Activated T-cell treated with anti-CD3 and anti-CD28 coated beads, Interleukin-2, amount 50 U/mL, for 4 hours (primary cell): ENCODE measurements at regions not wholly inside any gene's neighbourhood (a gene's known extent, or its start where the extent isn't known, plus 50 kb on each side); places are given as distances from the start of the nearest gene placed in this dataset.
"Not testable (repeated sequence)": the region's sequence is repeated elsewhere in the genome, so short reads cannot be mapped to it uniquely, and the experiment has no call there.

ENCODE experiments used
- ATAC-seq, 2 donors: fragments of 200-7000 bp; cut with Tn5 transposase; one replicate each; pipeline ENCODE4 v1.10.0; 2021
- DNase-seq: peaks from one replicate; pipeline ENCODE4 v3.0.0-alpha.2; 2020
- H3K27me3 Mint-ChIP-seq: one replicate; pipeline ENCODE4 v1.8.0; 2021; ENCODE audit warnings: low read depth, mixed read lengths
- H3K36me3 Mint-ChIP-seq: one replicate; pipeline ENCODE4 v1.8.0; 2022; ENCODE audit warnings: mixed read lengths; ENCODE audit not compliant: insufficient read depth
- H3K4me1 Mint-ChIP-seq: one replicate; pipeline ENCODE4 v1.8.0; 2021; ENCODE audit warnings: low read depth, mixed read lengths
- H3K4me3 Mint-ChIP-seq: one replicate; pipeline ENCODE4 v1.8.0; 2021; ENCODE audit warnings: mild to moderate bottlenecking, moderate library complexity, mixed read lengths
- H3K9me3 Mint-ChIP-seq: one replicate; pipeline ENCODE4 v1.8.0; 2021; ENCODE audit warnings: mixed read lengths

DNA sequence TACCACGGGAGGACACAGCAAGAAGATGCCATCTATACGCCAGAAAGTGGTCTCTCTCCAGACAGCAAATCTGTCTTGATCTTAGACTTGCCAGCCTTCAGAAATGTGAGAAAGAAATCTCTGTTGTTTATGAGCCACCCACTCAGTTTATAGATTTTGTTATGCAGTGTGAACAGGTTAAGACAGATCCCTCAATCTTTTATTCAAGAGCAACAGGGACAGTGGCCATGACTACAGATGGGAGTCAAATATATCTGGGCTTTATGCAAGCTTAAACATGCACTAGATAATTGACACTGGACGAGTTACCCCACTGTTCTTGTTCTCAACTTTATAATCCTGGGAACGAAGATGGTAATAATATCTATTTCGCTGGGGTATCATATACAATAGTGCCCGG lies 288.7 kb downstream of the RPAP3 start:
- no peaks in the 10 kb centered on the region for H3K27me3 Mint-ChIP-seq
- ATAC-seq (no peak), DNase-seq (no peak)
- H3K4me1 Mint-ChIP-seq = peaks cover 48% of the 10 kb centered on the region
- peaks cover 2% of the 10 kb centered on the region for H3K36me3 Mint-ChIP-seq
- H3K9me3 Mint-ChIP-seq = no peaks in the 10 kb centered on the region
- no peak overlapping the region for H3K4me3 Mint-ChIP-seq

DNA sequence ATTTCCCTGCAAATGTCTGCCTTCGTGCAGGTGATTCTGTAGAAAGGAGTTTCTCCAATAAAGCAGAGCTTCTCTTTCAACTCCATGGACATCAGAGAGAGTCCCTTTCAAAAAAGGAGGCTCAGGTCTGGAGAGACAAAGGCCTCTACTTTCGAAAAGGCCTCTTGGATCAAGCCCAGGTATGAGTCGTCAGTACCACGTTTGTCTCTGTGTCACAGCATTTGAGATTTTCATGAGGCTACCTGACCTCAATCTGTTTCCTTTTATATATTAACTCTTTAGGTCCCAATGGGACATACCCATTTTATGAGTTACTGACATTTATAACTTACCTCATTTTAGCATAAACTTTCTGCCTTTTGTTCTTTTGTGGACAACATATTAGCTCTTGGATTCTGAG lies 290.8 kb downstream of the RPAP3 start:
- Mint-ChIP-seq H3K4me1 (peaks cover 63% of the 10 kb centered on the region), H3K27me3 (no peaks in the 10 kb centered on the region), H3K36me3 (peaks cover 2% of the 10 kb centered on the region), H3K4me3 (no peak overlapping the region), H3K9me3 (no peaks in the 10 kb centered on the region)
- no peak for ATAC-seq
- DNase-seq = no peak

DNA sequence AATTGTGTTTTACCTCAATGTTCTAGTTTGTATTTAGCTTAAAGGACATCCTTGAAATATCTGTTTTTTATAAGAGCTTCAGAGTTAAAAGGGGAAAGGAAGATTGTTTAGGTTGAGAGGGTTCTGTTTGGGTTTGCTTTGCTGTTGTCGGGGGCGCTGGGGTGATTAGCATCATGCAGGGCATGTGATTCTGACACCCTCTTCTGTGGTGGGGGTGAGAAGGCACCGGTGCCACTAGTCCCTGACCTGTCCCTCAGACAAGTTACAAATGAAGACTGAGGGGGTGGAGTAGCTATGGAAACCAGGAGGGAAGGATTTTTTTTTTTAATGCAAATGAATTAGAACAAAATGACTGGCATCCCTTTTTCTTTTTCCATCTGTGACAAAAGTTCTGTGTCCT lies 291.3 kb downstream of the RPAP3 start:
- DNase-seq (no peak), ATAC-seq (no peak)
- H3K4me1 Mint-ChIP-seq = peaks cover 63% of the 10 kb centered on the region
- H3K36me3 Mint-ChIP-seq = peaks cover 2% of the 10 kb centered on the region
- no peaks in the 10 kb centered on the region for H3K27me3 Mint-ChIP-seq
- no peaks in the 10 kb centered on the region for H3K9me3 Mint-ChIP-seq
- H3K4me3 Mint-ChIP-seq = no peak overlapping the region

GRCh38 chr12:47413806-47414205 lies 292.0 kb downstream of the RPAP3 start:
- Mint-ChIP-seq H3K4me3 (no peak overlapping the region), H3K4me1 (peaks cover 64% of the 10 kb centered on the region), H3K9me3 (no peaks in the 10 kb centered on the region), H3K36me3 (peaks cover 2% of the 10 kb centered on the region), H3K27me3 (no peaks in the 10 kb centered on the region)
- ATAC-seq (no peak), DNase-seq (no peak)

DNA sequence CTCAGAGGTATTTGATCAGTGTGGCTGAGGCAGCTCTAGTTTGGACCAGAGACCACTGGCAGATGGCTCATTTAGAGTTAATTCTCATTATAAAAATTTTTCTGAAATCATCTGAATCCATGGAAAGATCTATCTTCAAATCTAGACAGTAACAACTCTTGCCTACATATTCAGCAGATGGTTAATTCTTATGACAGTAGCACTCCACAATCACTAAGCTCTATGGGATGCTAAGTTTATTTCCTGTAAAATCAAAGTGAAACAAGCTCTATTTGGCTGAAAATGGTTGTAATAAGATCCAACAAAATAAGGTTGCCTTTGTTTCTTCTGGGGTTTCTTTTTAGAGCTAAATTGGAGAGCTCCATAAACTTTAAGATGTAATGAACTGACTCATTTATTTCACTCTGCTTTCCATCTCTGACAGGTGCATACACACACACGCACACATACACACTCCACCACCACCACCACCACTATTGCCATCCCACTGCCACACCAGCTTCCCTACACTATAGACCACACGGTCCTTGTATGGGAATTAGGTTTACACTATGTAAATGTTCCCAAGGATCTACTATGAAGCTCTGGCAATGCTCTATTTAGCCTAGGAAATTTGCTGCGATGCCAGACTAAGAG lies 293.1 kb downstream of the RPAP3 start:
- peaks cover 2% of the 10 kb centered on the region for H3K36me3 Mint-ChIP-seq
- H3K4me3 Mint-ChIP-seq = no peak overlapping the region
- H3K27me3 Mint-ChIP-seq = no peaks in the 10 kb centered on the region
- H3K4me1 Mint-ChIP-seq = peaks cover 73% of the 10 kb centered on the region
- no peak for DNase-seq
- peak; percentile 39 for ATAC-seq
- H3K9me3 Mint-ChIP-seq = no peaks in the 10 kb centered on the region

- Mint-ChIP-seq H3K27me3 (no peaks in the 10 kb centered on the region), H3K9me3 (no peaks in the 10 kb centered on the region), H3K4me3 (no peak overlapping the region), H3K4me1 (peaks cover 80% of the 10 kb centered on the region), H3K36me3 (peaks cover 2% of the 10 kb centered on the region)
- no peak for ATAC-seq
- DNase-seq = no peak
Measured at GRCh38 chr12:47411966-47412365, 293.9 kb downstream of the RPAP3 start.

- Mint-ChIP-seq H3K4me1 (peaks cover 79% of the 10 kb centered on the region), H3K4me3 (no peak overlapping the region), H3K27me3 (no peaks in the 10 kb centered on the region), H3K9me3 (no peaks in the 10 kb centered on the region), H3K36me3 (peaks cover under 1% of the 10 kb centered on the region)
- ATAC-seq (no peak), DNase-seq (no peak)
Measured at GRCh38 chr12:47410862-47411261, 295.0 kb downstream of the RPAP3 start.

- ATAC-seq (no peak), DNase-seq (no peak)
- Mint-ChIP-seq H3K27me3 (no peaks in the 10 kb centered on the region), H3K9me3 (no peaks in the 10 kb centered on the region), H3K4me1 (peaks cover 79% of the 10 kb centered on the region), H3K36me3 (no peaks in the 10 kb centered on the region), H3K4me3 (no peak overlapping the region)
Measured at GRCh38 chr12:47410383-47410782, 295.4 kb downstream of the RPAP3 start.

DNA sequence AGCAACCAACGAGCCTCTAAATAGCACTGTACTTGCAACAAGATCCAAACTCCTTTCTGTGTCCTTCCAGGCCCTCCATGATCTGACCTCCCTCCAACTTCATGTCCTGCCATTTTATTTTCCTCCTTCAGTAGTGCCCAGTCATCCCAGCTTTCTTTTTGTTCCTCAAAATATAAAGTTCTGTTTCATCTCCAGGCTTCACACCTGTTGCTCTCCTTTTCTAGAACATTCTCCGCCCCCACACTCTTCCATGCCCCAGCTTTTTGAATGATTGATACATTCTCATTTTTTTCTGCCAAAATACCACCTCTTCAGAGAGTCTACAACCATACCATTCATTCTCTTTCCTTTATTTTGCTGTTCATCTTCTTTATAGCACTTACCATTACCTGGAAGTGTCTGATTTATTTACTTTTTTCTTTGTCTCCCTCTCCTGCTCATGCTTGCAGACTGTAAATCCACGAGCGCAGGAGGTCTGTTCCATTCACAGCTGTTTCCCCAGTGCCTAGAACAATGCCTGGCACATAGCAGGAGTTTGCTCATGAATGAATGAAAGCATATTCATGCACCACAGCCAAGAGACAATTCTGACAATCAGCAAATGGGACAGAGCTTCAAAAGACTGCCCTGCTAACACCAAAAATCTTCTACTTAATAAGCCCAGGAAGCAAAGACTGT lies 296.4 kb downstream of the RPAP3 start:
- Mint-ChIP-seq H3K9me3 (no peaks in the 10 kb centered on the region), H3K4me3 (no peak overlapping the region), H3K36me3 (no peaks in the 10 kb centered on the region), H3K4me1 (peaks cover 70% of the 10 kb centered on the region), H3K27me3 (no peaks in the 10 kb centered on the region)
- ATAC-seq = no peak
- no peak for DNase-seq

GRCh38 chr12:47408171-47408871 lies 297.5 kb downstream of the RPAP3 start:
- DNase-seq (no peak), ATAC-seq (peak; percentile 46 to 54)
- Mint-ChIP-seq H3K9me3 (no peaks in the 10 kb centered on the region), H3K4me3 (no peak overlapping the region), H3K27me3 (no peaks in the 10 kb centered on the region), H3K36me3 (no peaks in the 10 kb centered on the region), H3K4me1 (peaks cover 66% of the 10 kb centered on the region)

GRCh38 chr12:47407463-47408129 lies 298.2 kb downstream of the RPAP3 start:
- ATAC-seq (no peak), DNase-seq (no peak)
- peaks cover 67% of the 10 kb centered on the region for H3K4me1 Mint-ChIP-seq
- H3K36me3 Mint-ChIP-seq = no peaks in the 10 kb centered on the region
- no peaks in the 10 kb centered on the region for H3K27me3 Mint-ChIP-seq
- no peak overlapping the region for H3K4me3 Mint-ChIP-seq
- H3K9me3 Mint-ChIP-seq = no peaks in the 10 kb centered on the region

DNA sequence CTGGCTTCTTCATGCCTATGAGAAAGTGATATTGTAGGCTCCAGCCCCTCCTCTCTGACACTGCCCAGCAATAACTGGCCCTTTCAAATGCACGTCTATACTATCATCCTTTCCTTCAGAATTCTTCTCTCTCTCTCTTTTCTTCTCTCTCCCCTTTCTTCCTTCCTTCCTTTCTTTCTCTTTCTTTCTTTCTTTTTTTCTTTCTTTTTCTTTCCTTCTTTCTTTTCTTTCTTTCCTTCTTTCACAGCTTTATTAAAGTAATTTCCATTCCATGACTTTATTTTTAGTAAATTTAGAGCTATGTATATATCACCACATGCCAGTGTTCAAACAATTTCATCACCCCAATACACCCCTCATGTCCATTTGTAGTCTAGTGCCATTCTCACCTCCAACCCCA lies 302.1 kb downstream of the RPAP3 start:
- no peaks in the 10 kb centered on the region for H3K36me3 Mint-ChIP-seq
- H3K27me3 Mint-ChIP-seq = no peaks in the 10 kb centered on the region
- peaks cover 18% of the 10 kb centered on the region for H3K9me3 Mint-ChIP-seq
- peaks cover 68% of the 10 kb centered on the region for H3K4me1 Mint-ChIP-seq
- DNase-seq (no peak), ATAC-seq (no peak)
- H3K4me3 Mint-ChIP-seq = no peak overlapping the region

GRCh38 chr12:47401196-47401595 lies 304.6 kb downstream of the RPAP3 start:
- not testable (repeated sequence) for H3K36me3 Mint-ChIP-seq, DNase-seq, H3K27me3 Mint-ChIP-seq, H3K4me3 Mint-ChIP-seq
- ATAC-seq = peak; percentile 34 to 64
- Mint-ChIP-seq H3K9me3 (peaks cover 23% of the 10 kb centered on the region), H3K4me1 (peaks cover 76% of the 10 kb centered on the region)

DNA sequence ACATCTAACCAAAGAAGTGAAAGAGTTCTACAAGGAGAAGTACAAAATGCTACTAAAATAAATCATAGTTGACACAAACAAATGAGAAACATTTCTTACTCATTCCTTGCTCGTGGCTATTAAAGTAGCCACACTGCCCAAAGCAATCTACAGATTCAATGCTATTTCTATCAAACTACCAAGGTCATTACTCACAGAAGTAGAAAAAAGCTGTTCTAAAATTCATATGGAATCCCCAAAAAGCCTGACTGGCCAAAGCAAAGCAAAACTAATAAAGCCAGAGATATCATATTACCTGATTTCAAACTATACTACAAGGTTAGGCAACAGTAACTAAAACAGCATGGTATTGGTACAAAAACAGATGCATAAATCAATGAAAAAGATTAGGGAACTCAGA lies 305.6 kb downstream of the RPAP3 start:
- Mint-ChIP-seq H3K36me3 (no peaks in the 10 kb centered on the region), H3K9me3 (peaks cover 23% of the 10 kb centered on the region), H3K4me3 (no peak overlapping the region), H3K4me1 (peaks cover 80% of the 10 kb centered on the region), H3K27me3 (no peaks in the 10 kb centered on the region)
- ATAC-seq = no peak
- DNase-seq = no peak
